HG03521 (cell line): ENCODE measurements at regions not wholly inside any gene's neighbourhood (a gene's known extent, or its start where the extent isn't known, plus 50 kb on each side); places are given as distances from the start of the nearest gene placed in this dataset.

Experiments
- ATAC-seq: cut with Tn5 transposase; IDR thresholded peaks from one replicate; pipeline ENCODE4 v1.9.1; 2021; ENCODE audit warnings: mild to moderate bottlenecking, moderate library complexity; ENCODE audit not compliant: unreplicated experiment

- ATAC-seq = no peak
These were observed 532.5 kb downstream of the KLF12 start for GRCh38 chr13:73601708-73602107.

GRCh38 chr13:73599232-73600128 is 534.7 kb downstream of the KLF12 start:
- no peak for ATAC-seq

GRCh38 chr13:73598020-73598712 is 536.0 kb downstream of the KLF12 start:
- no peak for ATAC-seq

DNA sequence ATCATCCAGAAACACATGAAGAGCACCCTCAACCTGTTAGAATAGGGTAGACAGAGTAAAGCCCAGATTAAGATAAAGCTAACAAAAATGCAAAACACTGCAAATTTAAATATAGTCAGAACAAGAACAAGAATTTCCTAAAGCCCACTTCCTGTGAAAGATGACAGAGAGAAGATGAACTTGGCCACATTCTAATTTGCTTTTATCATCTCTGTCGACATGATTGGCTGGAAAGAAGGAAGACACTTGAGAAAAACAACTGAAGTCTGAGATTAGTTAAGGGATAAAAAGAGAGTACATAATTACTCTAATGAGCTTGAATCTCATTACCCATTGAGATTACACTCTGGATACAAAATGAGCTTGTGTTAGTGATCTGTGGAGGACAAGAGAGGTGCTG is 537.6 kb downstream of the KLF5 start:
- no peak for ATAC-seq

DNA sequence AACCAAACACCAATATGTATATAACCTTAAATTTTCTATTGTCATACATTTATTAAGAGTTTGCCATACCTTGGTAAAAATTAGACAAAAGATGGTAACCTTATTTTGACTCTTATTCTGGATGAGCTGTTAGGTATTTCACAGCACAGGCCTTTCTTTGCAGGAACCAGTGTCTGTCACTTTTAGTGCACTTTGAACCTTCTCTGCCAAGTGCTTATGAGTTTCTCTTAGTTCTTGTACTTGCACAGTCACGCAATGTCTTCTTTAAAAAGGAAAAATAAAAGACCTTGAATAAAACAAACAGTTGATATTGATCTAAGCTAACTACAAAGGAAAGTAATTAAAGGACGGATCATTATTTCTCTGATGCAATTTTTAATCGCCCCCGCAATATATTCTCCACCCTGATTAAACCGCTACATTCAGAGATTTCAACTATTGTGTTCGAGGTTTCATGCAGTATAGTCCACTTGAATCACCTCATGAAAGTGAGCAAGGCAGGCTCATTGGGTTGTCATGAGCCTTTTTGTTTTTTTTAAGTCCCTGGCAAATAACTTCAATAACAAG is 534.5 kb downstream of the KLF5 start:
- no peak for ATAC-seq

- no peak for ATAC-seq
These were observed 533.1 kb downstream of the KLF5 start for GRCh38 chr13:73591861-73592260.

DNA sequence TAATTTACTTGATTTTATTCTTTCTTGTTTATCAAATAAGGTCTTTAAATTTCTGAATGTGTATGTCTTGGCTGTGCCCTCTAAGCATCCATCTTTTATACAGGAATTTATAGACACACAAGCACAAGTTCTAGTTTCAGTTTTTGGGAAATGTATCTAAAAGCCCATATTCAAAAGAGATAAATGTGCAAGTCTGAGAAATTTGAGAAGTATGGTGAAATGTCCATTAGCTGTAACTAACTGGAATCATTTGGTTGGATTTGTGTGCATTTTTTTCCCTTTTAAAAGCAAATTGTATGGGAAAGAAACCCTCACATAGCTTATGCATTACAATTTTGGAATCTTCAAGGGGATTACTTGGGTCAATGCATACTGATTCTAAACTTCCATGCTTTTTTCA is 532.0 kb downstream of the KLF5 start:
- no peak for ATAC-seq

DNA sequence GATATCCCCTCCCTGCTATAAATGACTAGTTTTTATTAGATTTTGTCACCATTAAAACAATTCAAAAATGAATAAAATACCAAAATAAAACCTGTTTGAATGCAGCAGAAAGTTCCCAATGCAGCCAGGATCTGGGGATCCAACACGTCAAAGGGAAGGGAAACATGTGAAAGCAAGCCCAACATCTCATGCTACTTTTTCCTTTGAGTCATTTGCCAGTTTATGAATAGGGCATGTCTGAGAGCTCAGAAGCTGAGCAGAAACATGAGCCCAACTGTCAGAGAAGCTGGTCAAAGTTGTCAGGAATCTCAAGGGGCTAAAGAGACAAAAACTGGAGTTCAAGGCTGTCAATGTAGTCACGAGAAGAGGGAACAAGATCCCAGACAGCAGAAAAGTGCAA is 526.4 kb downstream of the KLF5 start:
- no peak for ATAC-seq

DNA sequence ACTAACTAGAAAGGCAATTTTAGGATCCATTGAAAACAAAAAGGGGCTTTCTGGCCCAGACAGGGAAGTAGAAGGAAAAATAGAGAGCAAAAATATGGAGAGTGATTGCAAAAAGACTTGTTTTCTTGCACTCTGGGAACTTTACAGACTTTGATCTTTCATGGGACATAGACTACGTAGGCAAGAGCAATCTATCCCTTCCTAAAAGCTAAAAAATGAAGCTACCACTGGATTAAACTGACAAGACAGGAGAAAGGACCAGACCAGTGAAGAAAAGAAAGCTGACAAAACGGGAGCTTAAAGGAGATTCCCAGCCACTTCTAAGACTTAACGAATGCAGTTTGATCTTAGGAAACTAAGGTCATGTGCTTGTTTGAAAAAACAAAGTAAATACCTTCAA is 524.5 kb downstream of the KLF5 start:
- no peak for ATAC-seq

GRCh38 chr13:73580513-73581267 is 521.9 kb downstream of the KLF5 start:
- ATAC-seq = no peak

- no peak for ATAC-seq
These were observed 520.9 kb downstream of the KLF5 start for GRCh38 chr13:73579574-73580274.

- ATAC-seq = no peak
These were observed 519.6 kb downstream of the KLF5 start for GRCh38 chr13:73578251-73578875.

DNA sequence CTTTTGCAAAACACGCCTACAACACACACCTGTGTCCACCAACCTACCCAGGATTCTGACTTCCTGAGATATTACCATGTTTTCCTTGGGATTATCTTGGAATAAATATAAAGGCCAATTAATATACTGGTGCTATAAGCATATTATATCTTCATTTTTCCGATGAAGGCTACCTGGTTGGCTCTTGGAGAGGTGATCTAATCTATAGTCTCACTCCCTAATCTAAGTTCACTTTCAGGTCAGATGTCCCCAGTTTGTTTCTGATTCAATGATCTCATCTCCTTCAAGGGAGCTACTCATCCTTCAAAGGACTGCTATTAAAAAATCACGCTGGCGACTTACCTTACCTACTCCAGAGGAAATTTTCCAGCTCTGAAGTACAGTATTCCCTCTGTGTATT is 517.5 kb downstream of the KLF5 start:
- no peak for ATAC-seq

GRCh38 chr13:73572824-73573223 is 514.0 kb downstream of the KLF5 start:
- no peak for ATAC-seq

DNA sequence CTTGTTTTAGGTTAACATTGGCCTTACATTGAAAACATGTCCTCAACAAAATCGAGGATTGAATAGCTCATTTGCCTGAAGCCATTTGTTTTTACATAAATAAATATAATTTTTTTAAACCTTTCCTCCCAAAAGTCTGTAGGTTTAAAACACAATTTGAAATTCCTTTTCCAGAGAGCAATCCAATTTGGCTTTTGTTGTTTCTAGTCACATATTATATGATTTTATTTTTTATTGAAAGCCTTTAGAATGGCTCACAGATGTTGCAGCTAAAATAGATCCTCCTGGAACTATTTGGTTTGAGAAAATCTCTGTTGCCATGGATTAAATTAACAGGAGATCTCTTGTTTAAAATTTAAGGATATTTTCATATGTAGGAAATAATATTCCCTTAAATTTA is 512.6 kb downstream of the KLF5 start:
- no peak for ATAC-seq

- ATAC-seq = no peak
These were observed 498.1 kb downstream of the KLF5 start for GRCh38 chr13:73556902-73557301.

DNA sequence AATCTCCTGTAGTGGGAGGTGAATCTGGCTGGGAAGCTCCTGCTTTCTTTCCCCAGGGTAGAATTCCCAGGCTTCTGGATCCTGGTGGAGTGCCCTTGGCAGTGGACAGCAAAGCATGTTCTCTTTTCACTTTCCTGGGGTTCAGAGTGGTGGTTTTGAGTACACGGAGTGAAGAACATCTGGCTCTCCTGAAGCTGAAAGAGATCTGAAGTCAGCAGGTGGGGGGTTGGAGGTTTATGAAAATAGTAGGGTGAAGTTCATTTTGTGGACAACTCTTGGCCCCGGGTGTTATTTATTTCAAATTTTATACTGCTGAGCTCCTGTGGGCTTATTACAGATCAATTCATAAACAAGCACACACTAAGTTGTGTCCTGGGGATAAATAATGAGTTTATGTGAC is 497.3 kb downstream of the KLF5 start:
- no peak for ATAC-seq

- no peak for ATAC-seq
These were observed 492.9 kb downstream of the KLF5 start for GRCh38 chr13:73551736-73552135.

- ATAC-seq = no peak
These were observed 490.9 kb downstream of the KLF5 start for GRCh38 chr13:73549717-73550116.

DNA sequence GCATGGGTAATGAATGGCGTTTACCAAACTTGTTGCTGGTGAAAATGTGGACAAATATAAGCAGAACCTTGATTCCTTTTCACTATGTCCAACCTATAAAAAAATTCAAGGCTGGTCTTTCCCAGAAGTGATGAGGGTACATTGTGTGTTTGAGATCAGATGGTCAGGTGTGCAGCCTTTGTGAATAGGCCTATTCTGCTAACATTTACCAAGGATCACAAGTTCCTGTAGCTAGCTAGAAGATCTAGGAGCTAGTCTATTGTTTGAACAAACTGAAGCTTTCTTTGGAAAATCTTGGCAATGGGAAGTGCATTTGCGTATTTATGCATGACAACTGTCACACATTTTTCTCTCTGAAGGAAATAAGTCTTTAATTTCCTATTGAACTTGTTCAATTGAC is 489.6 kb downstream of the KLF5 start:
- no peak for ATAC-seq
